ENCODE measurements at regions not wholly inside any gene's neighbourhood (a gene's known extent, or its start where the extent isn't known, plus 50 kb on each side); places are given as distances from the start of the nearest gene placed in this dataset.
A peak's percentile ranks its signal among the peaks of the same experiment; 100 is the strongest.

- no peak overlapping the region for H3K27ac ChIP-seq
- TF ChIP-seq ZFX (IDR thresholded peaks at IDR 0.05) (no peak), CTCF (conservative IDR thresholded peaks at IDR 0.05) (no peak)
Observed at GRCh38 chr2:13006426-13006825, 289.7 kb downstream of the TRIB2 start.

- no peak for TF ChIP-seq ZFX (IDR thresholded peaks at IDR 0.05)
- peak; percentile 86 for TF ChIP-seq CTCF (conservative IDR thresholded peaks at IDR 0.05)
- H3K27ac ChIP-seq = no peak overlapping the region
Observed at GRCh38 chr2:13006829-13007717, 290.3 kb downstream of the TRIB2 start.

GRCh38 chr2:13009027-13009642, 292.4 kb downstream of the TRIB2 start:
- no peak for TF ChIP-seq CTCF (conservative IDR thresholded peaks at IDR 0.05)
- no peak for TF ChIP-seq ZFX (IDR thresholded peaks at IDR 0.05)
- no peak overlapping the region for H3K27ac ChIP-seq

DNA sequence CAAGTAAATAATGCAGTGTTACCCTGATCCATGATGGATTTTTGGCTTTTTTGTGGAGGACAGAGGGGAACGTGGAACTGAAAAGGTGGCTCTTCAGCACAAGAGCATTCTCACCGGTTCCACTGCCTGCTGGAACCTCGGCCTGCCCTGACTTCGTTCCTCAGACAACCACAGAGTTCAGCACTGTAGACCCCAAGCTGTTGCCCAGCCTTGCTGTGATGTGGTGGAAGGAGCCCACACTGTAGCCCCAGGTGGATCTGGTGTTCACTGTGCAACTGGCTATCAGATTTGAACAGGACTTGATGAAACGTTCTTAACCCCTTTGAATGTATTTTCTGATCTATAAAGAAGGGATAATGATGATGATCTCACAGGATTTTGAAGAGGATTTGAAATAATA, 293.5 kb downstream of the TRIB2 start:
- H3K27ac ChIP-seq = no peak overlapping the region
- TF ChIP-seq CTCF (conservative IDR thresholded peaks at IDR 0.05) = no peak
- TF ChIP-seq ZFX (IDR thresholded peaks at IDR 0.05) = no peak

DNA sequence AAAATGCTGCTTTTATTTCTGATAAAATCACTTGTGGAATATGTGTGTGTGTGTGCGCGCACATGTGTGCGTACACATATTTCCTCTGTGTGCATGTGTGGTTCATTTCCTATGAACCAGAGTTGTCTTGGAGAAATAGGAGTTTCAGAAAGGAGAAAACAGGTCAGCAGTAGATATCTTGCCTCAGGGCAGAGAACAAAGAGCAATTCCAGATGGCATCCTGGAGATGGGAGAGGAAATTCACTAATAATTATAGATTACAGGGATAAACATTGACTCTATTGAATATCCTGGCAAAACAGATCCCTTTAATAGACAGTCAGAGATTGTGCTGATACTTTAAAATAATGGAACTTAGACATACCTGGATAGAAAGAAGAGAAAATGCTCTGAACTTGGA, 298.0 kb downstream of the TRIB2 start:
- no peak for TF ChIP-seq ZFX (IDR thresholded peaks at IDR 0.05)
- TF ChIP-seq CTCF (conservative IDR thresholded peaks at IDR 0.05) = no peak
- H3K27ac ChIP-seq = no peak overlapping the region

DNA sequence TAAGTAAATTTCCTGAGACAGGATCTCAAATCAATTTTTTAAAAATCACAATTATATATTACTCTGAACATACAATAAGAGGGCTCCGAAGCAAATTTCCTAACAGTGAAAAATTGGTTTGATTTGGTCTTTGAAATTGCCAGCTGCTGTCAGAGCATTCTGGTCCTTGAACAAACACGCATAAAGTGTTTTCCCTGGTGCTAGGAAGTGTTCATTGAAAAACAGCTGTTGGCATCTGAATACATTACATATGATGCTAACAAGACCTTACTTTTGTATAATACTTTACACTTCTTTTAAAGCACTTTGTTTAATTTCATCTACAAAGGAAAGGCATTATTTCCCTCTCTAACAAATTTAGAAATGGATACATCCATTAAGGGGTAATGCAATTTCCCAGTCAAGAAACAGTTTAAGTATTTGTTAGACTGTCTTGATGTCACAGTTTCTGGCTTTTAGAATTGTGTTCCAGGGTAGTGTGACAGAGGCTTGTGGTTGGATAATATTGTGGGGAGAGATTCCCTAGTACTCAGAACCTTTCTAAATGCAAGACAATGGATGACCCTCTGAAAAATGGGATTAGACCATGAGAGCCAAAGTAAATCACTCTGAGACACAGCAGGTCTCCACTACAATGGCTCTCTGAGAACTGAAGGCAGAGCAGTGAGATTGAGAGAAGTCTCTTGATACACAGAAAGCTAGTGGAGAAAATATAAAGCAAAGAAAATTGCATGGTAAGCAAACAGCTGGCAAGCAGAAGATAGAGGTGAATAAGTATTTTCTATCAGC, 299.0 kb downstream of the TRIB2 start:
- H3K27ac ChIP-seq = no peak overlapping the region
- TF ChIP-seq ZFX (IDR thresholded peaks at IDR 0.05) = no peak
- no peak for TF ChIP-seq CTCF (conservative IDR thresholded peaks at IDR 0.05)

DNA sequence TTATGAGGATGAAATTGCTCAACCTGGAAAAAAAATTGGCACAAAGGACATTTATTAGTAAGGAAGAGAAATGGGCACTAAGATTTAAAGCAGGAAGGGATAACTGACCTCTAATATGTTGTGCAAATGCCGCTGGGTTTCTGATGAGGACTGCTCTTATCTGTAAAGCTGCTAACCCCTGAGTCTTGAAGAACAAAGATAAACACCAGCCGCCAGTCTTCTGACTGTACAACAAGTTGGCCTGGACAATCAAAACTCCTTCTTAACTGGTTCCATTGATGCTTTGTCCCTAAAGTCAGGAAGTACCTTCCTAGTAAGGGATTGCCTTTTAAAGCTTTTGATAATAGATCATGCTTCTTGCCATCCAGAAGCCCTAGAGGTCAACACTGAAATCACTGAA, 301.8 kb downstream of the TRIB2 start:
- no peak overlapping the region for H3K27ac ChIP-seq
- no peak for TF ChIP-seq CTCF (conservative IDR thresholded peaks at IDR 0.05)

Measured in C4-2B (cell line).